ENCODE measurements at regions not wholly inside any gene's neighbourhood (a gene's known extent, or its start where the extent isn't known, plus 50 kb on each side); places are given as distances from the start of the nearest gene placed in this dataset.
A peak's percentile ranks its signal among the peaks of the same experiment; 100 is the strongest.

DNA sequence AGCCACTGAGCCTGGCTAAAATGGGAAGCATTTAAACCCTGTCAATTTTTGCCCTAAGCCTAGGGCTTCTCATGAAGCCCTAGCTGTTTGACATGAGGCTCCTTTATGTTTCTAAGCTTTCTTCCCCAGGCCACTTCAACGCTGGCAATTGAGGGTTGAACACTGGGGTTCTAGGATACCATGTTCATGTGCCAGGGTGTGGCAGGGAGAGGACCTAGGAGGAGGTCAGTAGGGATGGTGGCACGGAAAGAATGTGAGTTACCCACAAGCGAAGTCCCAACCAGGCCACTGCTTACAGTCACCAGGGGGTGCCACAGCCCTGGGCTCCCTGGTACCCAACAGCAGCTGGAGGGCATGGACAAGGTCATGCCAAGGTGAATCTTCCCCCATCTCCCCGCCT, 90.8 kb upstream of the AJAP1 start:
- DNase-seq = no peak

- no peak for DNase-seq
Observed at GRCh38 chr1:4564051-4564450, 90.4 kb upstream of the AJAP1 start.

- no peak for DNase-seq
Observed at GRCh38 chr1:4565166-4565565, 89.2 kb upstream of the AJAP1 start.

DNA sequence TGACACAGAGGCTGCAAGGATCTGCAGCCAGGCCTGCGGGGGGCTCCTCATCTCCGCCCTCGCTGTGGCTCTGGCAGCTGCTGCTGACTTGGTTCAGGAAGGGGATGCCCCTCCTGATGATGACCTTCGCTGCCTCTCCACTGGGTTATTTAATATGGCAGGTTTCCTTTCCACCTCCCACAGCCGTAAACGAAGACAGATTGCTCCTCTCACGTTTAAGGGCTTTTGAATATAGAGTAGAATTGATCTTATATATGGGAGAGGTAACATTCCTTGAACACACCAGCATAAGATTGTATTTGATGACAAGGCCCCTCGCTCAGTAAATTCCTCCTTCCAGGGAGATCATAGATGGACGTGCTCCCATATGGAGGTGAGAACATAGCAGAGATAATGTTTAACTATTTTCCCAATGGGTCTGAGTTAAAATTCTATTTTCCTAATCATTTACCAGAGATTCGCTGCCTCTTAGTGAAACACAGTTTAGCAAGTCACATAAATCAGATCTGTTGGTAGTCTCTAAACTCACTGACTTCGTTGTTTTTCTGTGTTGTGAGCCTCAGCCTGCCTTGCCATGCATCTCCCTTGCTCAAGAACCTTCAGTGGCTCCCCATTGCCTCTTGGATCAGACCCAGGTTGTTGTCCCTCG, 88.5 kb upstream of the AJAP1 start:
- DNase-seq = no peak

DNA sequence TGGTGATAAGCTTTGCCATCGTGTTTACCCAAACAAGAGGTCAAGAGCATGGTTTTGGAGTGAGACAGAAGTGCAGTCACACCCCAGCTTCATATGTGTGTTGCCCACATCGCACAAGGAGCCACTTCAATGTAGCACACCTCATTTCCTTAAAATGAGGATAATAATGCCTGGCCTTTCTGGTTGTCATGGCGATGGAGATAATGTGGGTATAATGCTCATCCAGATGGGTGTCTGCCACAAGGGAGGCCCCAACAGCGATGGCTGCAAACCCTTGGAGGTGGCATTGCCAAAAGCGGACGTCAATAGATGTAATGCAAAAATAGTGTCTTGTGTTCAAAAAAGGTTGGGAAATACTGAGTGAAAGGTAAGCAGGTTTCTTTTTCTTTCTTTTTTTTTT, 83.1 kb upstream of the AJAP1 start:
- DNase-seq = no peak

GRCh38 chr1:4573526-4573925, 80.9 kb upstream of the AJAP1 start:
- DNase-seq = no peak

- no peak for DNase-seq
Observed at GRCh38 chr1:4581807-4582206, 72.6 kb upstream of the AJAP1 start.

- DNase-seq = no peak
Observed at GRCh38 chr1:4584449-4584848, 70.0 kb upstream of the AJAP1 start.

- DNase-seq = peak; percentile 32
Observed at GRCh38 chr1:4585216-4585615, 69.2 kb upstream of the AJAP1 start.

- DNase-seq = no peak
Observed at GRCh38 chr1:4585705-4586104, 68.7 kb upstream of the AJAP1 start.

DNA sequence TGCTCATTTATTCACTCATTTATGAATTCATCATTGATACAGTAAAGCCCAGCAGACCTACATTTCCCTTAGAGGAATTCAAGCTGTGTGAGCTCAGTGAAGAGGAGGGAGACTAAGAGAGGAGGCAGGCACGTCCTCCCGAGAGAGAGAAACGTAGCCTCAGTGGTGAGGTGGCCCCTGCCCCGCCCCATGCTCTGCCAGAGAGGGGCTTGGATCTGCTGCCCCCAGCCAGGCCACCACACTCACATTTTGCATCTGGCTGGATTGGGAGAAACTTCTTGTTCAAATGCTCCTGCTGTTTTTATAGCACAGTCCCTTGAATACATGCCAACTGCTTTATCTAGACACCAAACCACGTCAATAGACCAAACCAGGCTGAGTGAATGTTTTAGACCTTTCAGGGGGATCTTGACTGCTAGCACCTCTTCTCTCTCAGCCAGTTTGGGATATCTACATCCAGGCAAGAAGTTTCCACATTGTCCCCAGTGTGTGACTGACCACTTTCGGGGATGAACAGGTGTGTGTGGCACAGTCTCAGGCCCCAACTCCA, 67.7 kb upstream of the AJAP1 start:
- DNase-seq = no peak

GRCh38 chr1:4587721-4588120, 66.7 kb upstream of the AJAP1 start:
- DNase-seq = no peak

- no peak for DNase-seq
Observed at GRCh38 chr1:4590756-4591155, 63.7 kb upstream of the AJAP1 start.

DNA sequence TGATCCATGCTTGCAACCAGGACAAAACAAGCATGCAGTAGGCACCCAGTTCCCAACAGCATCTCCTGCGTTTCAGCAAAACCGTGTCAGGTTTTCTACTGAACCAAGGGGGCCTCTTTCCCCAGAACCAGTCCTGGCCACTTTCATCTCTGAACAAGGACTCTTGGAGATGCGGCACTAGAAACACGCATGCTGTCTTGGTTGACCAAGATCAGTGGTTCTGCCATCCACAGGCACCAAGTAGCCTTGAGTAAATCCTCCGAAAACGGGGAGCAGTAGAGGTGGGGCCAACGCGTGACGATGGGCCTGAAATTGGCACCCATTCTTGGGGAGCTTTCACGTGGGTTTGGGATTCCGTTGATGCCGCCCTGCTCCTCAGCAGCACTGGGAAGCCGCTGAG, 62.5 kb upstream of the AJAP1 start:
- no peak for DNase-seq

GRCh38 chr1:4593106-4593505, 61.3 kb upstream of the AJAP1 start:
- DNase-seq = no peak

- no peak for DNase-seq
Observed at GRCh38 chr1:4594286-4594991, 60.0 kb upstream of the AJAP1 start.

GRCh38 chr1:4595341-4596225, 58.8 kb upstream of the AJAP1 start:
- no peak for DNase-seq

- DNase-seq = no peak
Observed at GRCh38 chr1:4596486-4596885, 57.9 kb upstream of the AJAP1 start.

- no peak for DNase-seq
Observed at GRCh38 chr1:4597020-4597419, 57.4 kb upstream of the AJAP1 start.

DNA sequence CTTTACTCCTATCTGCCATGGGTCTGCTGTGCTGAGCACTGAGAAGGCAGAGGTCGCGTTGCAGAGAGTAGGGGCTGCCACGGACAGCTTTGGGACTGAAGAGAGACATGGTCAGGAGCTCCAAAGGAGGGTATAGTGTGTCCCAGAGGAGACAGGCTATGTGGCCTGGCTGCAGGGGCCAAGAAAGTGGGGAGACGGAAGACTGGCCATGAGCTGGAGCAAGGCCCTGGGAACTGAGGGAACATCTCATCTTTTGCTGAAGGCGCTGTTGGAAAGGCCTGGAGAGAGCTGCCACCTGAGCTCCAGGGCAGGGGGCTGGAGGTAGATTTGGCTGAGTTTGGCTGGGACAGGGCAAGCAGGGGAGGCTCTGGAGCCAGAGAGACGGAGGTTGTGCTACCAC, 55.8 kb upstream of the AJAP1 start:
- DNase-seq = no peak

- DNase-seq = no peak
Observed at GRCh38 chr1:4599521-4599920, 54.9 kb upstream of the AJAP1 start.

DNA sequence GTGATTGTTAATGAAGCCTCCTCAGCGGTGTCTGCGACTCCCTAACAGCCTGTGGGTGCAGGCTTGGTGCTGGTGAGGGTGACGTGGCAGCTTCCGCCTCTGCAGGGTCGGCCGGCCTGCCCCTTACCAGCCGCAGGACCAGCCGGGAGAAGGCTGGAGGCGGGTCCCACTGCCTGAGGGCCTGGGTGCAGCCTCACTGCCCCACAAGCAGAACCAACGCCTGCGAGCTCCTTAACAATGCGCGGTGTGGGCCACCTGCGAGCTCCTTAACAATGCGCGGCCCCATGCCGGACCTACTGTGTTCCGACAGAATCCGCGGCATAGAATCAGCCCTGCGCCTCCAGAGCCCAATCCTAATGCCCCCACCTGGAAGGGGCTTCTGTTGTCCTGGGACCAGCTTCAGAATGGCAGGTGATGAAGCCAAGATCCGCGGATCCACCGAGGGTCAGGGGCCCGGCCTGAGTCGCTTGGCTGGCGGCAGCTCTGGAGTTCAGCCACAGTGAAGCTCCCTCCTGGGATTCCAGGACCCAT, 54.4 kb upstream of the AJAP1 start:
- no peak for DNase-seq

All from activated gamma-delta T cell treated with Interleukin-2 at 50 U/mL for 16 hours (primary cell).